ENCODE measurements at regions not wholly inside any gene's neighbourhood (a gene's known extent, or its start where the extent isn't known, plus 50 kb on each side); places are given as distances from the start of the nearest gene placed in this dataset.

DNA sequence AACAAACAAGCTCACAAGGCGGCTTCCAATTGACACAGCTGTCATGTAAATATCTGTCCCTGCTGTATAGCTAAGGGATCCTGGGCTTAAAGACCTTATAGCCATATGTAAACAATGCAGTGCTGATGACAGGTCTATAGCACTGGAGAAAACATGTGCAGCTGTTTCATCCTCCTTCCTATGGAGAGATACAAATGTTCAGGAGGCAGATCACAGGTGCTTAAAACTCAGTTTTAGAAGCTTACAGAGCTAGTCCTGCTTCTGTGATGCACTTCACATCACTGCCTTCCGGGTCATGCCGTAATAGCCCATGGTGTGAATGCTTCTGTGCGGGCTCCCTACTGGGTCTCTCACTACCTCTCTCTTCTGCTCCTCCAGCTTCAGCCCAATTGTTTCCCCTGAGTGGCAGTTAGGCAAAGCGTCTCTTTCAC is 262.4 kb upstream of the CHST9 start:
- no peak for DNase-seq

DNA sequence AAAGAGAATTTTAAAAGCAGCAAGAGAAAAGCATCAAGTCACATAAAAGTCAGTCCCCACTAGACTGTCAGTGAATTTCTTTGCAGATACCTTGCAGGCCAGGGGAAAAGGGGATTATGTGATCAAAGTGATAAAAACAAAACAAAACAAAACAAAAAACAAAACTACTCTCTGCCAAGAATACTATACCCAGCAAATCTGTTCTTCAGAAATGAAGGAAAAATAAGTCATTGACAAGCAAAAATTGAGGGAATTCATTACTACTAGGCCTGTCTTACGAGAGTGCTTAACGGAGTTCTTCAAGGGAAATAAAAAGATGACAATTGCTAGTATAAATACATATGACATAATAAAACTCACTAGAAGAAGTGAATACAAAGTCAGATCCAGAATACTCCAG is 245.5 kb upstream of the CHST9 start:
- no peak for DNase-seq

DNA sequence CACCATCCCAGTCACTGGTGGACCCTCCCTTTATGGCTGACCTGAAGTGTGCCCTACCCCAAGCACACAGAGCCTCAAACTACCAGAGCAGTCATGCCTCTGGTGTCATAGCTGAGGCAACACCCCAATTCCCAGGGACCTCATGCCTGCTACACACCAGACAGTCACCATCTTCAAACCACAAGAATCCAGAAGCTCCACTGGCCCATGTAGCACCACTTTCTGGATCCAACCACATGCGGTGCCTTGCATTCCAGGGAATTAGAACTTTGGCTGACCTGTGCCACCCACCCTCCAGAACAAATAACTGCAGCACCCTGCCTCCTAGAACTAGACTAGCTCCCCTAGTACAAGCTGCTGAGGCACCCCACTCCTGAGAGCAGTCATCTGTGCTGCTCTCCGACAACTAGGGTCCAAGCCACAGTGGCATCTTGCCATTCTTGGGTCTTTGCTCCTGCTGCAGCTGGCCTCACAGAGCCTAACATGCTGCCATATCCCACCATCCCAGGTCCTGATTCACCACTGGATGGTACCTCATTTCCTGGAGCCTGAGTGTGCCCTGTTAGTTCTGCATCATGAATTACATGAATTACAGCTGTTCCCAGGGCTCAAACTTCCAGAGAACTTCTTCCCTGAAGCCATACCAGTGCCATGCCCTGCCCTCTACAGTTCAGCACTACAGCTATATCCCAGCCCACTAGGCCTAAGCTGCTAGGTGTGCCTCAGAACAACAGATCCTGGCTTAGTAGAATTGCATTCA is 243.8 kb upstream of the CHST9 start:
- no peak for DNase-seq

DNA sequence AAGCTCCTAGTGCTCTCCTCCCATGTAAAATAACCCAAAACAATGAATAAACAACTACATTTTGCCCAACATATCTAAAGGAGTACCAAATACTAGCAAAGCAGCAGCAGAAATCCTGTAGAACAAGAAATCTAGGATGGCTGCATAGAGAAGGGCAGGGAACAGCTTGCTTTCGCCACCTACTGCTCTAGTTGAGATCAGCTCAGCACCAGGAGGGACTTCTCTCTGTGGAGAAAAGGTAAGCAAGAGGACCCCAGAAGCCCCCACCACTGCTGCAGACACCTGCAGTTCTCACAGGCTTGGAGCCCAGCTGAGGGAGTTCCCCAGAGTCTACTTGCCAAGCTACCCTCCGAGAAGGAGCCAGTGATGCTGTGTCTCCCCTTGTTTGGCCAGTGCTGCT is 243.0 kb upstream of the CHST9 start:
- no peak for DNase-seq

DNA sequence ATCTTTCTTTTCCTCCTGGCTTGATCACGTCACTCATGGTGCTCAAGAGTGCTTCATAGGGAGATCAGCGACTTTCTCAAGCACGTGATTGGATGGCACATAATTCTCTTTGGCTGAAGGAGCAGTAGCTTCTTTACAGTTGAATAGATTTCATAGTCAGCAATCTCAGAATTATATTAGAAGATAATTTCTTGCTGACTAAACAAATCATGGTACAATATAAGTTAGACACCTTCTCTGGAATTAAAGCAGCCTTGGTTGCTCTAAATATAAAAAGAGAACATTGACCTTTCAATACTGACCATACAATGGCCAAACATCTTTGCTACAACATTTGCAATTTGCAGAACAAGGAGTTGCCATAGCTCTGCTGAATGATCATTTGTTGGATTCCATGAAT is 238.5 kb upstream of the CHST9 start:
- no peak for DNase-seq

DNA sequence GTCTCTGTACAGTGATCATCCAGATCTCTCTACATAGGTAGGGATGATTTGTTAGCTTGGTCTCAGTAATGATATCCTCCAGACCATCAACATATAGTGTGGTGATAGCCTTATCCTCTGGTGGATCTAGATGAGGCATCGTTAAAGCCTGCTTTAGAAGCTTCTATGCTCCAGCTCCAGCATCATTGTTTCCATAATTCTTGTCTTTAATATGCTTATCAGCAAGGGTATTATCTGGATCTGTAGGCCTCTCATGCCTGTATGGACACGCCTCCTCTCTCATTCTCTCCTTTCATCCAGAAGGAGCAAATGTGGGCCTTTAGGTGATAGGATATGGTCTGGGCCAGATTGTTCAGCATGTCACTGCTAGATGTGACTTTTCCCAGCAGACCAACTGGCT is 234.5 kb upstream of the CHST9 start:
- DNase-seq = no peak

DNA sequence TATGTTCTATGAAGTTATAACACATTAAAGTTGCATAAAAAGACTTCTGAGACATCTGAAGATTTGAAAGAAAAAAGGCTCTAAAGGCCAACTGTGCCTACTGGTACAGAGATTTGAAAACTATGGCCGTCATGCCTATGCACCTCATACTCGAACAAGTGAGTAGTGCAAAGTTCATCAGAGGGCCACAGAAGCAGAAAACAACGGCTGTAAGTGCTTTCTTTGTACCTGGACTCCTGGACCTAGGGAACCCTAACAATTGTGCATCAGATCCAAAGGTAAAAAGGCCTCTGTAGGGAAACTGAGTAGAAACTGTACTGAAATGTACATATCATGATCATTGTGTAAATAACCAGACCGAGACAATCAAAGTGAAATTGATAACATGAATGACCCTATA is 230.4 kb upstream of the CHST9 start:
- no peak for DNase-seq

DNA sequence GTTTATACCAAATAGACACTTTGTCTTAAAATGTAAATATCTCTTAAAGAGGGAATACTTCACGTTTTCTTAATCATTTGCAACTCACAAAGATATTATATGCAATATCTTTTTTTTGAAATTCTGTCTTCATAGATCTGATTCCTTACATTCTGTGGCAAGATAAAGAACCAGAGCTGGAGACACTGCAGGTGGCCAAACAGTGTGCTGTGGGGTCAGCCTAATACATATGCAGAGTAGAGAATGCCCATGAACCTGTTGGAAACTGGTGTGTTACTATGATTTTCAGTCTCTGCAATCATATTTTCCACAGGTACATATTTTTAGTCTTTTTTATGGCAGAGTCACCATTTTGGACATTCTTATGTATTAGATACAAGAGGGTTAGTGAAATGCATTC is 229.6 kb upstream of the CHST9 start:
- DNase-seq = no peak

DNA sequence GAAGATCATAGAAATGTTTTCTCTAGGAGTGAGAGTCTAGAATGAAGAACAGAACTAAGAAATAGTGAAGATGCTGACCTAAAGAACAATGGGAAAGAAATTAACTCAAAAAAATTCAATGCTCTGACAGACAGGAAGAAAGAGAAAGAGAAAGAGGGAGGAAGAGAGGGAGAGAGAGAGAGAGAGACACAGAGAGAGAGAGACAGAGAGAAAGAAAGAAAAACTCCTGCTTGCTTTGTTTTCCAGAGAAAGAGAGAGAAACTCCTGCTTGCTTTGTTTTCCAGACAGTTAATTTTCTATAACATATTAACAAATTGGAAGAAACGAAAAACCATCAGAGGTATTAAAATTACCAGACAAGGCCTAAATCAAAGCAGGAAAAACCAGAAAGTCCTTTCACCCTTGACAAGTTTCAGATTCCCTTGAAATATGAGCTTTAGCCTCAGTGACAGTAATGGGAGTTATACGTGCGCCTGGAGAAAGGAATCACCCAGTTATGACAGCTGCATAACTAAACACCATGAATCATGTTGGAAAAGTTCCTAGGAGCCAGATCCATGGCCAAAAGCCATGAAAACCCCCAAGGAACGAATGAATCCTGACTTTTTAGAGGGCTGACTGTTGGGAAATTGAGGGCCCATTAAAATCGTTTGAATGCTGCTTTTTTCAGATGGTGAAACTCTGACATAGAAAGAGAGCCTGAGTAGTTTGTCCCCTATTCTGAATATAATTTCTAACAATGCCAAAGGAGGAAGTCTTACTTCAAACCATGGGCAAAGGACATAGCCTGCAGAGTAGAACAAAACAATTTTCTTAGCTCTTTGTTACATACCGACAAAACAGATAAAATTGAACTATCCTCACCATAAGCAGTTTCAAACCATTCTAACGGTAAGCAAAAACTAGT is 228.6 kb upstream of the CHST9 start:
- no peak for DNase-seq

DNA sequence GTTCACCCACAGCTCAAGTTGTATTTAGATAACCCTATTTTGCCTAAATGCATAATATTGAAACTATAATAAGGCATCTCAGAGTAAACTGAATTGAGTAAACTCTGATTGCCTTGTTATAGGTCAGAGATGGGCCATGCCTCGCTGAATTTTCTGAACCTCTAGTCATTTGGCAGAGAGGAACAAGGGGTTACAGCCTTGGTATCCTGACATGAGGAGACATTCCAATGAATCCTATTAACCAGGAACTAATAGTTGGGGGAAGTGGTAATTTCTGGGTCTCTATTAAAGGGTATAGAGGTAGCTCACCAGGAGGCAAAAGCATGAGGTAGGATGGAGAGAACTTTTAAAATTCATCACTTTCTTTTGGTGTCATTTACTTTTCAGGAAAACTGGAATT is 227.4 kb upstream of the CHST9 start:
- DNase-seq = no peak

DNA sequence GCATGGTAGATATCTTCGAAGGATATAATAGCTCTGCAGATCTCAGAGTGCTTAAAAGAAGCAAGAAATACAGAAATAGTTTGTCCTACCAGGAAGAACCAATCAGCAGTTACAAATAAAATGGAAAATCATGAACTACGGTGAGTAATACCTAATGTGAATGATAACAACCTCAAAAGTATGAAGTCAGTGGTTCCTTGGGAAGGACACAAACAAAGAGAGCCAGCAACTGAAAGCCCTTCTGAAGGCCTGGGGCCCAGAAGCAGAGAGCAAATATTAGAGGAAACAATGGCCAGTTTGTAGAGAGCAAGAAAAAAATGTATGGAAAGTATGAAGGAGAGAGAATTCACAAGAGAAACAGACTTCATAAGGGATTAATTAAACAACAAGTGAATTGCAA is 226.8 kb upstream of the CHST9 start:
- no peak for DNase-seq

DNA sequence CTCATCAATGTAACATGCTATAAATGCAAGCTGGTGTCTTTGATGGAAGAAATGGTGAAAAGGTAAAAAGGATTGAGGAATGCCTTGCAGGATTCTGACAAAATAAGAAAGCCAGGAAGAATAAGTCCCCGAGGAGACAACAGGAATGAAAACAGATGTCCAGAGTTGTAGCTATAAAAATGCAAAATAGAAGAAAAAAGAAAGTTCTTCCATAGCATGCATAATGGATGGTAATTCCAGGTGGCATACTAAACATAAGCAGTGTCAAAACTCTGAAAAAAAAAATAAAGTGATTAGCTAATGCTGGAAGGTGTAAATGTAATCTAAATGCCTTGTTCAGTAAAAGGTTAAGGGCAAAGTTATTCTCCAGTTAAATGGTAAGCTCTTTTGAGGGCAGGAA is 225.9 kb upstream of the CHST9 start:
- DNase-seq = no peak

DNA sequence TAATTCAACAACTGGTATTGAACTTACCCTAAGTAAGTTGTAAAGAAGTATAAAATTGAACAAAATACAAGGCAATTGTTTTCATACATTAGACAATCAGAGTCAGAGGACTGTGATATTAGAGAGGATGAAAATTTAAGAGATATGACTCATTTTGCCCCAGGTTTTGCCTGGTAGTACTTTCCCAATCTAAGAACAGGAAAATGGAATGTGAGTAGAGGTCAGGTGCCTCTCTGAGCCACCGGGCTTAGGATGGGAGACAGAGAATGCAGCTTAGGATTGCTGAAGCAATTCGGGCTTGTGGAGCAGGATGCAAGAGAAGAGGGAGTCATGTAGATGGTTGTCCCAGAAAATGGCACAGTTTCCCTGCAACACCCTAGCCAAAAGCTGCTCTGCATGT is 219.7 kb upstream of the CHST9 start:
- no peak for DNase-seq

DNA sequence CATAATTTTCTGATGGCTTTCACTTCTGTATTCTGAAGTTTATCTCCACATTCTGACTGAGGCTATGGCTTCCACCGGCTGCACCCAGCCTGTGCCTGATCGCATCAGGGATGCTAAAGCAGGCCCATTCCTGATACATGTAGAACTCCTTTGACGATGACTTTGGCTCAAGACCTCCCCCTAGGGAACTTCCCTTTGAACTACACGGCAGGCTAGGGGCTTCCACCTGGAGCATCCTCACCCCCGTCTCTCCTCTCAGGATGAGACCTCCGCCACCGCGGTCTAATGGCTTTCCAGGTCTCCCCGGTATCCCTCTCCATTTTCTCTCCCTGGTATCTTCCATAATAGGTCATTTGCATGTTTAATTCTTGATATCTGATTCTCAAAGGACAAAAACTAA is 214.9 kb upstream of the CHST9 start:
- DNase-seq = no peak

DNA sequence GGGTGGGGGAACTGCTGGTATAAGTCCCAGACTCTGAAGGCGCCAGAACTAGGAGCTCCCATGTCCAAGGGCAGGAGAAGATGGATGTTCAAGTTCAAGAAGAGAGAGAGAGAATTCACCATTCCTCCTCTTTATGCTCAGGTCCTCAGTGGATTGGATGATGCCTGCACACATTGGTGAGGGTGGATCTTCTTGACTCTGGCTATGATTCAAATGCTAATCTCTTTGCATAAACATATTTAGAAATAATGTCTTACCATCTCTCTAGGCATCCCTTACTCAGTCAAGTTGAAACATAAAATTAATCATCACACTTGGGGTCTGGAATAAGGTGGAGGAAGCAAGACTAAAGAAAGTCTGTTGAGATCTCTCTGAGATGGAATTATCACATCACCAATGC is 210.6 kb upstream of the CHST9 start:
- no peak for DNase-seq

DNA sequence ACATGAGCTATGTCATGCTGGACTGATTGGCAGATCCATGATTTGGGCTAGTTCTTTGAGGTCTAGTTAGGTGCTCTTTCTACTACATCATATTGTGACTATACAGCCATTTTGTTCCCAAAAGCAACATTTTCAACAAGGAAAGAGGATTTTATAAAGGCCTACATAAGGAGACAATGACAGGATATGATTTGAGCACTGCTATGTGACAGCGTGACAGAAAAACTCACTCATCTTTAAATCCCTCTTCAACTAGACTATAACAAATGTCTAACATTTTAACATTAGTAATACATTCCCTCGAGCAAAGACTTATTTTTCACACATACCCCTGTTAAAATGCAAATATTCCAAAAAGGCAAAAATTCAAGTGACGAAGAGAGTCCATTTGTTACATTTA is 209.6 kb upstream of the CHST9 start:
- DNase-seq = no peak

DNA sequence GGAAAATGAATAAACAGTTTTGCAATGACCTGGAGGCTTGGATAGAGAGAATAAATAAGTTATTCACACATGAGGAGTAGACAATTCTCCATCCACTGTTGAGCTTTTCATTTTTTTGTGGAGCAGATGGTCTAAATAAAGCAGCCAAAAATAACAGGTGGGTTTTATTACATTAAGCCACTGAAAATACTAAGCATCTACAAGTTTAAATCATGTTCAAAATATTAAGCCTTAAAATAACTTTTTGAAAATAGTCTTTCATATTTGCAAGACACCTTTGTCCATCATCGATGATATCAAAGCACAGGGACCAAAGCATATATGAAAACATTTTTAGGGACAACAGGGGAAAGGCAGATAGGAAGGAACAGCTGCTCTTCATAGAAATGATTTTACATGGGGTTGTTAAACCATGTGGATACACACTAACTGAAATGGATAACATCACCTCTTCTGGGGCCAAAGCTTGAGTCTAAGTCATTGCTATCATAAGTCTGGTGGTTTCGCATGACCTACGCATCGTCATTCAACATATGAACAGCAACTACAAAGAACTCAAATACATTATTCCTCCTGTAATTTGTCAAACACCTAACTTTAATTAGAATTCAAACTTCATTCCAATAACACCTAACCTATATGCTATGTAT is 197.6 kb upstream of the CHST9 start:
- DNase-seq = no peak

DNA sequence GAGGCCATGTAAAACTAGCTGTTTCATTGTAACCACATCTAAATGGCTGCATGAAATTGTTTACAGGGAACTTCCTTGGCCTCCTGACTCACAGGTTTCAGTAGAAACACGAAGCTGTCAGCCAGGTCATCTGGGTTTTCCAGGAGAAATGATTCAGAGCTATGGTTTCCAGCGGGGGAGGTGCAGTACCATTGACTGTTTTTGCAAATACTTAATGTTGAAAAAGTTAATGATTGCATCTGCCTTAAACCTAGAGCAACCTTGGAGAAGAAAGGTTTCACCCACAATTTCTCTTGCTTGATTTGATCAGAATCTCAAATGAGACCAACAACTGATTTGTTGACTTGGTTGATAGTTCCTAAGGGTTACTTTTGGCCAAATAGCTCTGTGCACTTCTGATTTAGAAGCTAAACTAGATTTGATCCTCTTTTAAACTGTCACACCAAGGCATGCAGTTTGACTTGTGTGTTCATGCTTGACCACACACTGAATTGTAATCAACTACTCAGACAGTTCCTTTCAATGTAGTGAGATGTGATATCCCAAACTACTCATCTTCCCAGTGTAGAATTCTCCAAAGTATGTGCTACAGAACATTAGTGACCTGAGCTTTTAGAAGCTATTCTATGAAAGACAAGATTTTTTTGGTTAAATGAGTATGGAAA is 193.5 kb upstream of the CHST9 start:
- no peak for DNase-seq

DNA sequence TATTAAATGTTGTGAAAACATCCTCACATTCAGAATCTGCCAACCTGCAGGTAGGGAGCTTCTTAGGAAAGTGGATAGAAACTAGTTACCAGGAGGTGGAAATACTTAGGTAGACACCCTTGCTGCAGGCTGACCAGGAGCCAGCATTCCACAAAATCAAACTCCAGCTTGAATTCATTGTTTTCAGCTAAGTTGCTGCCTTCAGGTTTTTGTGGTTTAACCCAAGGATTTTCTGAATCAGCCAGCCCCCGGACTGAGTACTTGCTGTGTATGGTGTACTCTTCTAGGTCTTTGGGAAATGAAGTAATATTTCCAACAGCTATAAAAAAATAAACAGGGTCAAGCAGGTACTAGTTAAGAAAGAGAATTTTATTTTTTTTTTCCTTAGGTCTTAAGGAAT is 192.1 kb upstream of the CHST9 start:
- DNase-seq = no peak

DNA sequence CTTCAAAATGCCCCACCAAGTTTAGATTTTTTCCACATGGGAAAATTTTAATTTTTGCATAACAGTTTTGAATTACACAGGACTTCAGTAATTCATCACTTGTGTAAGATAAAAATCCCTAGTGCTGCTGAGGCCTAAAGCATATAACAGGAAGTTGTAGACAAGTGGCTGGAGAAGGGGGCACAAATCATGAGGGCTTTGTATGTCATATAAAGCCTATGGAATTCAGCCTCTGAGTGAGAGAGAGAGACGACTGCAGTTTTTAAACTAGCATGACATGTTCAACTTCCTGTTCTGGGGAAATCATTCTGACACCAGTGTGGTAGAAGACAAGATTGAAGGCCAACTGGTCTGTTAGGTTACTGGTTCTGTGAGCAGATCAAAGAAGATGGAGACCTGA is 187.3 kb upstream of the CHST9 start:
- no peak for DNase-seq

DNA sequence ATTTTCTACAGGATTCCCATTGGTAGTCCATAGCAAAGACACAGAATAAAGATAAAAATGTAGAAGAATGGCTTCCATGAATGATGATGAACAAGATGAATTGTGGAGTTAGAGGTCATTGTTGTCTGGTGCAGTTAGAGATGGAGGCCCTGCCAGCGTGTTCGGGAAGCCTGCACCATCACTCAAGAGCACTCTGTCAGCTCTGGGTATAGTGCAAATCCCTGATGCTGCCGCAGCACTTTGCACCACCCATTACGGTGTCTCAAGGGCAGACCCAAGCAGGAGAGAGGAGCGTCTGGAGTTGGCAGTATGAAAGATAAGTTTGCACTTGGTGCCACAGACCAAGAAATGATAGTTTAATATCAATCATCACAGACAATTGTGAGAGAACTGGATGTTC is 181.6 kb upstream of the CHST9 start:
- DNase-seq = no peak

DNA sequence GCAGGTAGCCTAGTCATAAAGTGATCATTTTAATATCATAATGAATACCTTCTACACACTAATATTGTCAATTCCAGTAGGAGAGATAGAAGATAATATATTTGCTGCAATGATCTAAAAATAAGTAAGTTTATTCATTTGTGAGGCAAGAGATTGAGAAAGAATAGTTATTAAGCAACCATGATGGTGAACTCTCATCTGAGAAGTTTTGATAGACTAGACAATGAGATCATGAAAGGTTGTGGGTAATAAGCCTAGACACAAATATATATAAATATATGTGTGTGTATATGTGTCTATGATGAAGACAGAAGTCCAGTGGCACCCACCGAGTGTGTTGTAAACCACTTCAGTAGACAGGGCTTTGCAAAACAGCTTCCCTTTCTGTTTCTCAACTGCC is 181.0 kb upstream of the CHST9 start:
- DNase-seq = no peak

DNA sequence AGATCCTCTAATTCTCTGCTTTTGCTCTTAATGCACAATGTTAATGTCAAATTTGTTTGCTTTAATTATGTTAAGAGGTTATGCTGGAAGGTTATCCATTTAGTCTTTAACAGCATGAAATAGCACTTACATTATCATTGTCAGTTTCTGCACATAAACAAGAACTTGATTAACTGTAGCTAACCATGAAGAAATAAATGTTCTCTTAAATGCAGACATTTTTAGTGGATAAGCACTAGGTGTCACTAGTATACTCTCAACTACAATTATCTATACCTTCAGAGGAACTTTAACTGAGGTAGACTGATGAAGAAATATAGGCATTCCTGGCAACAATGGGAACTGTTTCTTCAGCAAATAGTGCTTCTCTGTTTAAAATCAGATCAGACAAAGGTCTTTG is 178.8 kb upstream of the CHST9 start:
- DNase-seq = no peak

Measured in NCI-H1436 (cell line).